Keratinocyte (primary cell): ENCODE measurements at regions not wholly inside any gene's neighbourhood (a gene's known extent, or its start where the extent isn't known, plus 50 kb on each side); places are given as distances from the start of the nearest gene placed in this dataset.

Source experiments
- DNase-seq: peaks from one replicate; pipeline ENCODE4 v3.0.0-alpha.2; 2011; ENCODE audit warnings: low read depth, missing footprints, low spot score
- FAIRE-seq: peaks from 2 replicates; lab custom pipeline; 2011; peaks lifted over from hg19 to GRCh38; lab: Jason Lieb, UNC
- H2AFZ ChIP-seq: 2 replicates; pipeline ENCODE4 v1.6.0; 2012; ENCODE audit warnings: low read length, control low read depth, inconsistent platforms; ENCODE audit not compliant: control insufficient read depth
- H3K27ac ChIP-seq: 2 replicates; pipeline ENCODE4 v1.5.1; 2011; ENCODE audit warnings: low read length; ENCODE audit not compliant: control insufficient read depth, insufficient read depth
- H3K27me3 ChIP-seq: 3 replicates; pipeline ENCODE4 v1.6.0; 2011; ENCODE audit warnings: low read length; ENCODE audit not compliant: control insufficient read depth, insufficient read depth; ENCODE audit errors: extremely low read depth
- H3K36me3 ChIP-seq, 2 experiments: 2 replicates in 1 of 2; 3 replicates in 1 of 2; pipeline ENCODE4 v1.5.1; 2011; ENCODE audit warnings: low read length in 2 of 2, mild to moderate bottlenecking in 1 of 2; ENCODE audit not compliant: control insufficient read depth in 2 of 2, insufficient read depth in 2 of 2; ENCODE audit errors: extremely low read depth in 1 of 2
- H3K4me1 ChIP-seq: 3 replicates; pipeline ENCODE4 v1.5.1; 2011; ENCODE audit warnings: low read length; ENCODE audit not compliant: control insufficient read depth, insufficient read depth; ENCODE audit errors: extremely low read depth
- H3K4me2 ChIP-seq: 3 replicates; pipeline ENCODE4 v1.6.0; 2011; ENCODE audit warnings: low read depth, low read length; ENCODE audit not compliant: control insufficient read depth, insufficient read depth; ENCODE audit errors: extremely low read depth
- H3K4me3 ChIP-seq, 3 experiments: fragments of 200-600 bp in 1 of 3; sonication (generic) in 1 of 3; 2 replicates in 2 of 3; 3 replicates in 1 of 3; pipeline ENCODE4 v1.5.1; 2011 to 2016; ENCODE audit warnings: low read length in 3 of 3, mild to moderate bottlenecking in 3 of 3, control low read depth in 2 of 3, inconsistent platforms in 1 of 3, low read depth in 1 of 3, mixed read lengths in 1 of 3, mixed run types in 1 of 3, moderate library complexity in 1 of 3; ENCODE audit not compliant: control insufficient read depth in 2 of 3, insufficient read depth in 2 of 3; ENCODE audit errors: extremely low read depth in 1 of 3
- H3K79me2 ChIP-seq: 2 replicates; pipeline ENCODE4 v1.6.0; 2012; ENCODE audit warnings: low read length; ENCODE audit not compliant: control insufficient read depth, insufficient read depth
- H3K9ac ChIP-seq: 3 replicates; pipeline ENCODE4 v1.6.0; 2011; ENCODE audit warnings: low read length; ENCODE audit not compliant: control insufficient read depth, insufficient read depth; ENCODE audit errors: extremely low read depth
- H3K9me1 ChIP-seq: 3 replicates; pipeline ENCODE4 v1.6.0; 2011; ENCODE audit warnings: low read length; ENCODE audit not compliant: control insufficient read depth, insufficient read depth; ENCODE audit errors: extremely low read depth
- H3K9me3 ChIP-seq: 2 replicates; pipeline ENCODE4 v1.5.1; 2012; ENCODE audit warnings: low read depth, low read length; ENCODE audit not compliant: control insufficient read depth
- H4K20me1 ChIP-seq: 3 replicates; pipeline ENCODE4 v1.6.0; 2011; ENCODE audit warnings: low read length; ENCODE audit not compliant: control insufficient read depth, insufficient read depth; ENCODE audit errors: extremely low read depth
- EZH2 ChIP-seq: IDR thresholded peaks from one replicate; pipeline ENCODE4 v1.6.1; 2012; ENCODE audit warnings: inconsistent platforms, mild to moderate bottlenecking, low read length, moderate library complexity
- dilution Hi-C: fragments of 300-500 bp; cut with MboI; formaldehyde crosslinking; loops from one replicate; pipeline ENCODE4 v1.7.0; 2020; ENCODE audit warnings: low sequenced_read_pairs; ENCODE audit not compliant: extremely low pct_ligation_motif_present
- TF ChIP-seq, protein P1 (sequence below), 3 experiments: IDR thresholded peaks in 1 of 3; conservative IDR thresholded peaks in 1 of 3; optimal IDR thresholded peaks in 1 of 3; 2 replicates in 2 of 3; 3 replicates in 1 of 3; pipeline versions ENCODE3 to v1.5.1; 2011; ENCODE audit warnings: low read length in 3 of 3, mild to moderate bottlenecking in 3 of 3, moderate library complexity in 2 of 3, control low read depth in 1 of 3, inconsistent platforms in 1 of 3; ENCODE audit not compliant: insufficient read depth in 2 of 3; ENCODE audit errors: extremely low read depth in 1 of 3

DNA sequence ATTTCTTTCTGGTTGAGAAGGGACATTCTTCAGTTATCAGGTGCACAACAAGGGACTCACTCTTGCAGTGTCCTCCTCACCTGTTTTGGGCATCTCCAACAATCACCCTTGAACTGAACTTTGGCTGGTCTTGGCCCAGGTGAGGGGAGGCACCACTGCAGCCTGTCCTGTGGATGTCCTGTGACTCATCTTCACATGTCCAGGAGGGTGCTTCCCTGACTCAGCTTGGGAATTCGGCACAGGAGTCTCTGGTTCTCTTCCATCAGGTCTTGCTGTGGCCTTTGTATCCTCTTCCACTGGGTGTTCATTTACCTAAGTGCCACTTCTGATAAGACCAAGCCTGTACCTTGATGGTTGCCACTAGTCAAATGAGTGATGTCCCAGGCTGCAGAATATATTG lies 196.7 kb upstream of the MKI67 start:
- no peak for TF ChIP-seq EZH2
- TF ChIP-seq, protein P1, sequence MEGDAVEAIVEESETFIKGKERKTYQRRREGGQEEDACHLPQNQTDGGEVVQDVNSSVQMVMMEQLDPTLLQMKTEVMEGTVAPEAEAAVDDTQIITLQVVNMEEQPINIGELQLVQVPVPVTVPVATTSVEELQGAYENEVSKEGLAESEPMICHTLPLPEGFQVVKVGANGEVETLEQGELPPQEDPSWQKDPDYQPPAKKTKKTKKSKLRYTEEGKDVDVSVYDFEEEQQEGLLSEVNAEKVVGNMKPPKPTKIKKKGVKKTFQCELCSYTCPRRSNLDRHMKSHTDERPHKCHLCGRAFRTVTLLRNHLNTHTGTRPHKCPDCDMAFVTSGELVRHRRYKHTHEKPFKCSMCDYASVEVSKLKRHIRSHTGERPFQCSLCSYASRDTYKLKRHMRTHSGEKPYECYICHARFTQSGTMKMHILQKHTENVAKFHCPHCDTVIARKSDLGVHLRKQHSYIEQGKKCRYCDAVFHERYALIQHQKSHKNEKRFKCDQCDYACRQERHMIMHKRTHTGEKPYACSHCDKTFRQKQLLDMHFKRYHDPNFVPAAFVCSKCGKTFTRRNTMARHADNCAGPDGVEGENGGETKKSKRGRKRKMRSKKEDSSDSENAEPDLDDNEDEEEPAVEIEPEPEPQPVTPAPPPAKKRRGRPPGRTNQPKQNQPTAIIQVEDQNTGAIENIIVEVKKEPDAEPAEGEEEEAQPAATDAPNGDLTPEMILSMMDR (optimal IDR thresholded peaks at IDR 0.05 in 1 of 3, IDR thresholded peaks at IDR 0.05 in 1 of 3, conservative IDR thresholded peaks at IDR 0.05 in 1 of 3; ENCODE audit: extremely low read depth in 1 of 3, insufficient read depth in 2 of 3, low read length in 3 of 3), result no peak
- Histone ChIP-seq H3K79me2 (no peaks in the 10 kb centered on the region), H3K9me1 (no peaks in the 10 kb centered on the region), H3K9me3 (peaks cover 2% of the 10 kb centered on the region), H3K4me2 (no peak overlapping the region), H4K20me1 (no peaks in the 10 kb centered on the region), H3K36me3 (no peaks in the 10 kb centered on the region), H3K9ac (no peak overlapping the region), H3K4me3 (no peak overlapping the region), H3K4me1 (no peaks in the 10 kb centered on the region), H2AFZ (no peak overlapping the region), H3K27me3 (no peaks in the 10 kb centered on the region), H3K27ac (no peak overlapping the region)
- dilution Hi-C loops, result no loop called here
- FAIRE-seq (no peak), DNase-seq (no peak)

DNA sequence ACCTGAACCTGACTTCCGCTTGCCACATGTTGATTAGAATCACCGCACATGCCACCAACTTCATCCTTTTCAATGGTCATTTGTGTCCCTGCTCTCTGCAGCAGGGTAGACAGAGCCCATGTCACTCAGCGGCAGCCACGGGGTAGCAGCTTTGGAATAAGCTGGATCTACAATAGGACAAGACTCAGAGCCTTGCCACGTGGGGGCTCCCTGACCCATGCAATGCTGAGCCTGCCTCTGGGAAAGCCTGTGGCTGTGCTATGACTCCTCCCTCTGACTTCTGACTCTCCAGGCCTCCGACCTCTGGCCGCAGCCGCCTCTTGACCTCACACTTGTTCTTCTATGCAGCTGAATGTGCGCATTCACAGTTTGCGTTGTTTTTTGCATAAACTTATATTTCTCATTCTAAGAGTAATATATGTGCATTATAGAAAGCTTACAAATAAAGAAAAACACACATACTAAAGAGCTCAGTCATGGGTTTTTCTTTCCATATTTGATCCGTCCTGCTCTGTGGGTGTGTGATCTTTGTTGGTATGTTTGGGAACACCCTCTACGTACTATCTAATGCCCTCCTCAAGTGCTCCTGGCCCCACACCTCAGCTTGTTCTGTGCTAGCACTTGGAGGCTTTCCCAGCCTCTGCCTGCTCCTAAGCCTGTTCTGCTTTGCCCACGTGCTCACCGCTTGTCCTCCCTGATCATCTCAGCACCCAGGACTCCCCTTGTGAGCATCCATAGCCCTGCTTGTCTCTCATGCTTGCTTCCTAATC lies 198.0 kb upstream of the MKI67 start:
- H4K20me1 ChIP-seq, result no peaks in the 10 kb centered on the region
- DNase-seq (no peak), FAIRE-seq (no peak)
- H3K4me3 ChIP-seq, result no peak overlapping the region
- H3K4me1 ChIP-seq, result no peaks in the 10 kb centered on the region
- no peaks in the 10 kb centered on the region for H3K27me3 ChIP-seq
- H3K4me2 ChIP-seq, result no peak overlapping the region
- TF ChIP-seq, protein P1 (optimal IDR thresholded peaks at IDR 0.05 in 1 of 3, IDR thresholded peaks at IDR 0.05 in 1 of 3, conservative IDR thresholded peaks at IDR 0.05 in 1 of 3; ENCODE audit: extremely low read depth in 1 of 3, insufficient read depth in 2 of 3, low read length in 3 of 3), result no peak
- no peak for TF ChIP-seq EZH2
- no peaks in the 10 kb centered on the region for H3K79me2 ChIP-seq
- no peak overlapping the region for H3K9ac ChIP-seq
- no peak overlapping the region for H3K27ac ChIP-seq
- no peak overlapping the region for H2AFZ ChIP-seq
- H3K9me1 ChIP-seq, result no peaks in the 10 kb centered on the region
- peaks cover 2% of the 10 kb centered on the region for H3K9me3 ChIP-seq
- dilution Hi-C loops, result no loop called here
- H3K36me3 ChIP-seq, result no peaks in the 10 kb centered on the region
